ENCODE measurements at regions not wholly inside any gene's neighbourhood (a gene's known extent, or its start where the extent isn't known, plus 50 kb on each side); places are given as distances from the start of the nearest gene placed in this dataset.

DNA sequence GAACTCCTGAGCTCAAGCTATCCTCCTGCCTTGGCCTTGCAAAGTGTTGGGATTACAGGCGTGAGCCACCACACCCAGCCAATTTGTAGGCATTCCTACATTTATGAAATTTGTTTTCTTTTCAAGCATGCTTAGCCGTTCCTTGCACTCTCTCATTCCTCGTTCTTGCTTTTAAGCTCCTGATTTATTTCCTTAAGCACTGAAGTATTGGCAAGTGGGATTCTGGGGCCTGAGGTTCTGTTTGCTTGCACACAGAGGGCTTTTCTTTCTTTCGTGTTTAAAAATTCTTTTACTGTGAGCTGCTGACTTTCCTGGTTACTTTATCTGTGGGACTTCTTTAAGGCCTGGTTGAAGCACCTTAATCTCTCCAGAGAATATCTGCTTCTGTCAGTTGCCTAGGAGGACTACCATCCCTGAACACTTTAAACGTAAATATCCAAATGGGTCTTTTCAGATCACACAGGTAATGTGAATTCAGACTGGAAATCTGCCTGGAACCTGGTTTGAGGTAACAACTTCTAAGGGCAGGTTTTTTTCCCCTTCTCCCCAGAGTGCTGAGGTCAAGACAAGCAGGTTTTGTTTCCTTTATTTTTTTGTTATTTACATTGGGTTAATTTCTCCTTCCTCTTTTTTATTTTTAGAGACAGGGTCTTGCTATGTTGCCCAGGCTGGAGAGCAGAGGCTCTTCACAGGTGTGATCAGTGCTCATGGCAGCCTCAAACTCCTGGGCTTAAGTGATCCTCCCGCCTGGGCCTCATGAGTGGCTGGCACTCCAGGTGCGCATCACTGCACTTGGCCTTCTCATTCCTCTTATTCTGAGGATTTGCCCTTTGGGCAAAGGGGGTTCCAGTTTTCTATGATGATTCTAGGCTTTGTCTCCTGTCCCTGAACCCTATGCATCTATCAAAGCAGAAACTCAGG lies 102.9 kb downstream of the PFKFB3 start:
- H3K27ac Mint-ChIP-seq = peak overlapping the region; percentile 26
- TF ChIP-seq, protein P1, sequence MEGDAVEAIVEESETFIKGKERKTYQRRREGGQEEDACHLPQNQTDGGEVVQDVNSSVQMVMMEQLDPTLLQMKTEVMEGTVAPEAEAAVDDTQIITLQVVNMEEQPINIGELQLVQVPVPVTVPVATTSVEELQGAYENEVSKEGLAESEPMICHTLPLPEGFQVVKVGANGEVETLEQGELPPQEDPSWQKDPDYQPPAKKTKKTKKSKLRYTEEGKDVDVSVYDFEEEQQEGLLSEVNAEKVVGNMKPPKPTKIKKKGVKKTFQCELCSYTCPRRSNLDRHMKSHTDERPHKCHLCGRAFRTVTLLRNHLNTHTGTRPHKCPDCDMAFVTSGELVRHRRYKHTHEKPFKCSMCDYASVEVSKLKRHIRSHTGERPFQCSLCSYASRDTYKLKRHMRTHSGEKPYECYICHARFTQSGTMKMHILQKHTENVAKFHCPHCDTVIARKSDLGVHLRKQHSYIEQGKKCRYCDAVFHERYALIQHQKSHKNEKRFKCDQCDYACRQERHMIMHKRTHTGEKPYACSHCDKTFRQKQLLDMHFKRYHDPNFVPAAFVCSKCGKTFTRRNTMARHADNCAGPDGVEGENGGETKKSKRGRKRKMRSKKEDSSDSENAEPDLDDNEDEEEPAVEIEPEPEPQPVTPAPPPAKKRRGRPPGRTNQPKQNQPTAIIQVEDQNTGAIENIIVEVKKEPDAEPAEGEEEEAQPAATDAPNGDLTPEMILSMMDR (IDR thresholded peaks at IDR 0.05; ENCODE audit: unreplicated experiment) = no peak
- H3K9me3 Mint-ChIP-seq (ENCODE audit: low read depth) = peaks cover 4% of the 10 kb centered on the region
- H3K36me3 Mint-ChIP-seq (ENCODE audit: insufficient read depth) = peaks cover 2% of the 10 kb centered on the region
- no peak overlapping the region for H3K4me3 Mint-ChIP-seq (ENCODE audit: low read depth)
- DNase-seq (ENCODE audit: low spot score, unreplicated experiment) = no peak
- H3K4me1 Mint-ChIP-seq (ENCODE audit: low read depth) = peaks cover 24% of the 10 kb centered on the region
- H3K27me3 Mint-ChIP-seq = peaks cover 2% of the 10 kb centered on the region

DNA sequence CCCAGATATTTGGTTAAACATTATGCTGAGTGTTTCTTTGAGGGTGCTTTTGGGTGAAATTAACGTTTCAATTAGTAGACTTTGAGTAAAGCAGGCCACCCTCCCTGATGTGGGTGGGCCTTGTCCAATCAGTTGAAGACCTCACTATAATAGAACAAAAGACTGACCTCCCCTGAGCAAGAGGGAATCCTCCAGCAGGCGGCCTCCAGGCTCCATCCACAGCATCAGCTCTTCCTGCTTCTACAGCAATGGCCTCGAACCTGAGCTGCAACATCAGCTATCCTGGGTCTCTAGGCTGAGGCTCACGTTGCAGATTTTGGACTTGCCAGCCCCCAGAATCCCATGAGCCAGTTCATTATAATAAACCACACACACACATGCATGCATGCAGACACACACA lies 104.2 kb downstream of the PFKFB3 start:
- H3K4me1 Mint-ChIP-seq (ENCODE audit: low read depth) = peaks cover 24% of the 10 kb centered on the region
- H3K4me3 Mint-ChIP-seq (ENCODE audit: low read depth) = no peak overlapping the region
- TF ChIP-seq, protein P1 (IDR thresholded peaks at IDR 0.05; ENCODE audit: unreplicated experiment) = no peak
- H3K27ac Mint-ChIP-seq = peak overlapping the region; percentile 14
- peaks cover 4% of the 10 kb centered on the region for H3K9me3 Mint-ChIP-seq (ENCODE audit: low read depth)
- DNase-seq (ENCODE audit: low spot score, unreplicated experiment) = no peak
- peaks cover 2% of the 10 kb centered on the region for H3K36me3 Mint-ChIP-seq (ENCODE audit: insufficient read depth)
- no peaks in the 10 kb centered on the region for H3K27me3 Mint-ChIP-seq

DNA sequence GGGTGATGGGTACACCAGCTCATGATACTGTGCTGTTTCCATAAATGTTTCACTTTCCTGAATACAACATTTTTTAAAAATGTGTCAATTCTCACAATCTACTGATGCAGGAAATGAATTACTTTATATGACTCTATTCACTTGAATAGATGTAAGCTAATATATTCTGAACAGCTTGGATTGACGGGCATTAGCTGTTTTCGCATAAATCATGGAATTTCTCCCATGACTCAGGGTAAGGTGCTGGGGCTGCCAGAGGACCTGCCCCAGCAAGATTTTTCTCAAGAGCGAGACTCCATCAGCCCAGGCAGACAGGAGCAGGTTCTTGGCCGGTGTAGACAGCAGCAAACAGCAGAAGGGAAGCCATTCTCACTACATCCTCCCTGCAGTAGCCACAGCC lies 107.1 kb downstream of the PFKFB3 start:
- Mint-ChIP-seq H3K4me1 (ENCODE audit: low read depth) (peaks cover 45% of the 10 kb centered on the region), H3K4me3 (ENCODE audit: low read depth) (no peak overlapping the region), H3K36me3 (ENCODE audit: insufficient read depth) (no peaks in the 10 kb centered on the region), H3K27me3 (peaks cover 3% of the 10 kb centered on the region), H3K27ac (no peak overlapping the region), H3K9me3 (ENCODE audit: low read depth) (peaks cover 4% of the 10 kb centered on the region)
- DNase-seq (ENCODE audit: low spot score, unreplicated experiment) = no peak
- TF ChIP-seq, protein P1 (IDR thresholded peaks at IDR 0.05; ENCODE audit: unreplicated experiment) = no peak

DNA sequence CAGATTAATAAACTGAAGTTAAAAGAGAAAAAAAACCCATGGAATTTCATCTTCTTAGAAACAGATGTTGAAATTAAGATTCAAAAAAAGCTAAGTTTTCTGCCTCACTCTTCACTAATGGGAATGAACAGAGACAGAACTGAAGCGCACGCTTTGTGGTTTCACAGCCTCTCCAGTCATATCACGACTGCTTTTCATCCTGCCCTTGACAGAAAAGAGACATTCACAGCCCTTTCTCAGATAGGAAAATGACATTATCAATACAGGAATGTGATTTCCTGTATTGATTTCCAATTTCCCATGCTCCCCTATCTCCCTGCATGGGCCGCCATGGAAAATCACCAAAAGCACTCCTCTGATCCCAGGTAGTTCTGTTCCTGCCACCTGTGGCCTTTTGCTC lies 108.2 kb downstream of the PFKFB3 start:
- Mint-ChIP-seq H3K36me3 (ENCODE audit: insufficient read depth) (no peaks in the 10 kb centered on the region), H3K27me3 (peaks cover 3% of the 10 kb centered on the region), H3K9me3 (ENCODE audit: low read depth) (peaks cover 4% of the 10 kb centered on the region), H3K4me3 (ENCODE audit: low read depth) (no peak overlapping the region), H3K4me1 (ENCODE audit: low read depth) (peaks cover 42% of the 10 kb centered on the region), H3K27ac (peak overlapping the region; percentile 27)
- no peak for DNase-seq (ENCODE audit: low spot score, unreplicated experiment)
- TF ChIP-seq, protein P1 (IDR thresholded peaks at IDR 0.05; ENCODE audit: unreplicated experiment) = no peak

DNA sequence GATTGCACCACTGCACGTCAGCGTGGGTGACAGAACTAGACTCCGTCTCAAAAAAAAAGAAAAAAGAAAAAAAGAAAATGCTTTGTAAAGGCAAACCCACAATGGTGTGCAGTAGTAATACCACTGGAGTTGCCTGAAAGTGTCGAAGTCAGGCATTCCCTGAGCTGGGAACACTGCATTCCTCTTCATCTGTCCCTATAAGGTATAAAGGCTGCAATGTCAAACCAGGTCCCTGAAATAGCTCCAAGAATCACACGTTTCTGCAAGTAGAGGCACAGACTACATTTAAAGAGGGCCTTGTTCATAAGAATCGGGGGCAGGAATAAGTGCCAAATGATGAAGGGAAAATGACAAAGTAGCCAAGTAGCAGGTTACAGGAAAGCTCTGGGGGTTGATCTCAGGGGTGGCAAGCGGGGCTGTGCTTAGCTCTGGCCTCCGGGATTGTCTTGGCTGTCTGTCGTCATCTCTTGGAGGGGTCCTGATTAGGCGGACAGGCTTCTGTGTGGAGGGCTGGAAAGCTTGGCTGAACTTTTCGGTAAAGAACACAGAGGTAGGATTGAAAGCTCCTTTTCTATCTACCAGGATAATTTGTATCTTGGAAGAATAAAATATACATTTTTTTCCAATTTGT lies 109.1 kb downstream of the PFKFB3 start:
- H3K4me1 Mint-ChIP-seq (ENCODE audit: low read depth) = peaks cover 41% of the 10 kb centered on the region
- peaks cover 4% of the 10 kb centered on the region for H3K9me3 Mint-ChIP-seq (ENCODE audit: low read depth)
- H3K4me3 Mint-ChIP-seq (ENCODE audit: low read depth) = no peak overlapping the region
- no peaks in the 10 kb centered on the region for H3K36me3 Mint-ChIP-seq (ENCODE audit: insufficient read depth)
- TF ChIP-seq, protein P1 (IDR thresholded peaks at IDR 0.05; ENCODE audit: unreplicated experiment) = no peak
- peaks cover 3% of the 10 kb centered on the region for H3K27me3 Mint-ChIP-seq
- no peak overlapping the region for H3K27ac Mint-ChIP-seq
- DNase-seq (ENCODE audit: low spot score, unreplicated experiment) = no peak

Measured in progenitor cell of endocrine pancreas (in vitro differentiated cells).